ENCODE measurements at regions not wholly inside any gene's neighbourhood (a gene's known extent, or its start where the extent isn't known, plus 50 kb on each side); places are given as distances from the start of the nearest gene placed in this dataset.

DNA sequence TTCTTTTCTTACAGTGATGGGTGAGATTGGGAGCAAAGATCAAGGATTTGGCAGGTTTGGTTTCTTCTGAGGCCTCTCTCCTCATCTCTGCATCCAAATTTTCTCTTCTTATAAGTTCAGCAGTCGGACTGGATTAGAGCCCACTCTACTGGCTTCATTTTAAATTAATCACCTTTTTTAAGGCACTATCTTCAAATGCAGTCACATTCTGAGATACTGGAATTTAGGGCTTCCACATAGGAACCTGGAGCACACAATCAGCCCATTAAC is 56.5 kb upstream of the PLSCR4 start:
- H3K27ac ChIP-seq (ENCODE audit: poor library complexity, severe bottlenecking), result no peak overlapping the region
- no peaks in the 10 kb centered on the region for H3K27me3 ChIP-seq (ENCODE audit: insufficient read depth, poor library complexity, severe bottlenecking)
- no peak overlapping the region for H3K4me3 ChIP-seq (ENCODE audit: severe bottlenecking)
- no peaks in the 10 kb centered on the region for H3K36me3 ChIP-seq (ENCODE audit: low read depth)
- H3K9me3 ChIP-seq (ENCODE audit: severe bottlenecking), result no peaks in the 10 kb centered on the region
- ATAC-seq (ENCODE audit: low read depth) (no peak), DNase-seq (ENCODE audit: low spot score) (no peak)
- TF ChIP-seq, protein P1, sequence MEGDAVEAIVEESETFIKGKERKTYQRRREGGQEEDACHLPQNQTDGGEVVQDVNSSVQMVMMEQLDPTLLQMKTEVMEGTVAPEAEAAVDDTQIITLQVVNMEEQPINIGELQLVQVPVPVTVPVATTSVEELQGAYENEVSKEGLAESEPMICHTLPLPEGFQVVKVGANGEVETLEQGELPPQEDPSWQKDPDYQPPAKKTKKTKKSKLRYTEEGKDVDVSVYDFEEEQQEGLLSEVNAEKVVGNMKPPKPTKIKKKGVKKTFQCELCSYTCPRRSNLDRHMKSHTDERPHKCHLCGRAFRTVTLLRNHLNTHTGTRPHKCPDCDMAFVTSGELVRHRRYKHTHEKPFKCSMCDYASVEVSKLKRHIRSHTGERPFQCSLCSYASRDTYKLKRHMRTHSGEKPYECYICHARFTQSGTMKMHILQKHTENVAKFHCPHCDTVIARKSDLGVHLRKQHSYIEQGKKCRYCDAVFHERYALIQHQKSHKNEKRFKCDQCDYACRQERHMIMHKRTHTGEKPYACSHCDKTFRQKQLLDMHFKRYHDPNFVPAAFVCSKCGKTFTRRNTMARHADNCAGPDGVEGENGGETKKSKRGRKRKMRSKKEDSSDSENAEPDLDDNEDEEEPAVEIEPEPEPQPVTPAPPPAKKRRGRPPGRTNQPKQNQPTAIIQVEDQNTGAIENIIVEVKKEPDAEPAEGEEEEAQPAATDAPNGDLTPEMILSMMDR (IDR thresholded peaks at IDR 0.05; ENCODE audit: poor library complexity, severe bottlenecking), result no peak
- no peaks in the 10 kb centered on the region for H3K4me1 ChIP-seq (ENCODE audit: insufficient read depth, poor library complexity, severe bottlenecking)

GRCh38 chr3:146306656-146307455 is 56.0 kb upstream of the PLSCR4 start:
- no peak for DNase-seq (ENCODE audit: low spot score)
- TF ChIP-seq, protein P1 (IDR thresholded peaks at IDR 0.05; ENCODE audit: poor library complexity, severe bottlenecking), result no peak
- ATAC-seq (ENCODE audit: low read depth), result no peak
- no peak overlapping the region for H3K4me3 ChIP-seq (ENCODE audit: severe bottlenecking)
- H3K9me3 ChIP-seq (ENCODE audit: severe bottlenecking), result no peaks in the 10 kb centered on the region
- H3K27ac ChIP-seq (ENCODE audit: poor library complexity, severe bottlenecking), result no peak overlapping the region
- no peaks in the 10 kb centered on the region for H3K27me3 ChIP-seq (ENCODE audit: insufficient read depth, poor library complexity, severe bottlenecking)
- no peaks in the 10 kb centered on the region for H3K36me3 ChIP-seq (ENCODE audit: low read depth)
- H3K4me1 ChIP-seq (ENCODE audit: insufficient read depth, poor library complexity, severe bottlenecking), result no peaks in the 10 kb centered on the region

DNA sequence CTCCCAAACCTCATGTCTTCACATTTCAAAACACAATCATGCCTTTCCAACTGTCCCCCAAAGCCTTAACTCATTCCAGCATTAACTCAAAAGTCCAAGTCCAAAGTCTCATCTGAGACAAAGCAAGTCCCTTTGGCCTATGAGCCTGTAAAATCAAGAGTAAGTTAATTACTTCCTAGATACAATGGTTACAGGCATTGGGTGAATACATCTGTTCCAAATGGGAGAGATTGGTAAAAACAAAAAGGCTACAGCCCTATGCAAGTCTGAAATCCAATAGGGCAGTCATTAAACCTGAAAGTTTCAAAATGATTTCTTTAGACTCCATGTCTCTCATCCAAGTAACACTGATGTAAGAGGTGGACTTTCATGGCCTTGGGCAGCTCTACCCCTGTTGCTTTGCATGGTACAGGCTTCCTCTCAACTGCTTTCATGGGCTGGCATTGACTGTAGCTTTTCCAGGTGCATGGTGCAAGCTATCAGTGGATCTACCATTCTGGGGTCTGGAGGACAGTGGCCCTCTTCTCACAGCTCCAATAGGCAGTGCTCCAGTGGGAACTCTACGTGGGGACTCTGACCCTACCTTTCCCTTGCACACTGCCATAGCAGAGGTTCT is 55.0 kb upstream of the PLSCR4 start:
- Histone ChIP-seq H3K36me3 (ENCODE audit: low read depth) (no peaks in the 10 kb centered on the region), H3K27me3 (ENCODE audit: insufficient read depth, poor library complexity, severe bottlenecking) (no peaks in the 10 kb centered on the region), H3K4me1 (ENCODE audit: insufficient read depth, poor library complexity, severe bottlenecking) (no peaks in the 10 kb centered on the region), H3K4me3 (ENCODE audit: severe bottlenecking) (no peak overlapping the region), H3K9me3 (ENCODE audit: severe bottlenecking) (no peaks in the 10 kb centered on the region), H3K27ac (ENCODE audit: poor library complexity, severe bottlenecking) (no peak overlapping the region)
- no peak for ATAC-seq (ENCODE audit: low read depth)
- TF ChIP-seq, protein P1 (IDR thresholded peaks at IDR 0.05; ENCODE audit: poor library complexity, severe bottlenecking), result no peak
- no peak for DNase-seq (ENCODE audit: low spot score)

DNA sequence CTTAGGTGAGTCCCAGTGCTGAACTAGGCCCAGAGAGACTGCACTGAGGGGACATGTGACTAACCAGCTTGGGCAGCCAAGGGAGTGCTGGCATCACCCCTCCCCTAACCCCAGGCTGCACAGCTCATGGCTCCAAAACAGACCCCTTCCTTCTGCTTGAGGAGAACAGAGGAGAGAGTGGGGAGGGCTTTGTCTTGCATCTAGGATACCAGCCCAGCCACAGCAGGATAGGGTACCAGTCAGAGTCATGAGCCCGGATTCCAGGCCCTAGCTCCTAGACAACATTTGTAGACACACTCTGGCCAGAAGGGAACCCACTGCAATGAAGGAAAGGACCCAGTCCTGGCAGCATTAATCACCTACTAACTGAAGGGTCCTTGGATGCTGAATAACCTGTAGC is 49.9 kb upstream of the PLSCR4 start:
- TF ChIP-seq, protein P1 (IDR thresholded peaks at IDR 0.05; ENCODE audit: poor library complexity, severe bottlenecking), result no peak
- H3K27ac ChIP-seq (ENCODE audit: poor library complexity, severe bottlenecking), result no peak overlapping the region
- H3K4me3 ChIP-seq (ENCODE audit: severe bottlenecking), result no peak overlapping the region
- no peaks in the 10 kb centered on the region for H3K4me1 ChIP-seq (ENCODE audit: insufficient read depth, poor library complexity, severe bottlenecking)
- ATAC-seq (ENCODE audit: low read depth), result no peak
- DNase-seq (ENCODE audit: low spot score), result no peak
- no peaks in the 10 kb centered on the region for H3K36me3 ChIP-seq (ENCODE audit: low read depth)
- no peaks in the 10 kb centered on the region for H3K9me3 ChIP-seq (ENCODE audit: severe bottlenecking)
- H3K27me3 ChIP-seq (ENCODE audit: insufficient read depth, poor library complexity, severe bottlenecking), result no peaks in the 10 kb centered on the region

All from RWPE2 (cell line).